GM12891 (cell line): ENCODE measurements at regions not wholly inside any gene's neighbourhood (a gene's known extent, or its start where the extent isn't known, plus 50 kb on each side); places are given as distances from the start of the nearest gene placed in this dataset.

ENCODE experiments used
- POLR2A ChIP-seq: IDR thresholded peaks from 2 replicates; pipeline ENCODE4 v1.6.1; 2011; ENCODE audit warnings: low read depth, low read length, control low read depth
- POLR2AphosphoS5 ChIP-seq: IDR thresholded peaks from 2 replicates; pipeline ENCODE4 v1.6.1; 2011; ENCODE audit warnings: low read depth, low read length, control low read depth
- TAF1 ChIP-seq: IDR thresholded peaks from 2 replicates; pipeline ENCODE4 v1.6.1; 2011; ENCODE audit warnings: low read depth, low read length, control low read depth

- TF ChIP-seq POLR2A (no peak), POLR2AphosphoS5 (no peak), TAF1 (no peak)
These were observed 78.7 kb upstream of the CDH6 start for GRCh38 chr5:31114817-31115216.
